WTC11 (cell line): ENCODE measurements at regions not wholly inside any gene's neighbourhood (a gene's known extent, or its start where the extent isn't known, plus 50 kb on each side); places are given as distances from the start of the nearest gene placed in this dataset.

Experiments
- ATAC-seq: fragments of 200-7000 bp; cut with Tn5 transposase; 2 replicates; pipeline ENCODE4 v1.10.0; 2021; ENCODE audit warnings: mild to moderate bottlenecking, moderate library complexity
- CTCF ChIA-PET: fragments of 300-600 bp; sonication (Branson Sonifier 250); formaldehyde crosslinking; loops from one replicate; lab custom pipeline; 2021; ENCODE audit warnings: antibody characterized with exemption; lab: Charles Lee
- POLR2A ChIA-PET: fragments of 350-600 bp; sonication (Branson Sonifier 250); formaldehyde crosslinking; loops from one replicate; lab custom pipeline; 2021; ENCODE audit warnings: antibody characterized with exemption; lab: Charles Lee
- DNase-seq: peaks from one replicate; pipeline ENCODE4 v3.0.0; 2021; ENCODE audit warnings: low spot score
- H3K27ac Mint-ChIP-seq: 2 replicates; pipeline ENCODE4 v1.8.0; 2021; ENCODE audit warnings: mixed read lengths
- H3K27me3 Mint-ChIP-seq: 2 replicates; pipeline ENCODE4 v1.8.0; 2021; ENCODE audit warnings: low read depth, mild to moderate bottlenecking, moderate library complexity, mixed read lengths
- H3K36me3 Mint-ChIP-seq: 2 replicates; pipeline ENCODE4 v1.8.0; 2021; ENCODE audit warnings: mixed read lengths
- H3K4me1 Mint-ChIP-seq: 2 replicates; pipeline ENCODE4 v1.8.0; 2022; ENCODE audit warnings: mixed read lengths
- H3K4me3 Mint-ChIP-seq: 2 replicates; pipeline ENCODE4 v1.8.0; 2021; ENCODE audit warnings: mild to moderate bottlenecking, moderate library complexity, mixed read lengths
- H3K9me3 Mint-ChIP-seq: 2 replicates; pipeline ENCODE4 v1.8.0; 2021; ENCODE audit warnings: mixed read lengths
- ATF1 ChIP-seq: sonication (generic); formaldehyde crosslinking; IDR thresholded peaks from 2 replicates; pipeline ENCODE4 v1.8.1; 2023; ENCODE audit warnings: mild to moderate bottlenecking, moderate library complexity, missing genetic modification reagents
- FOXK1 ChIP-seq: sonication (generic); formaldehyde crosslinking; IDR thresholded peaks from 2 replicates; pipeline ENCODE4 v1.8.0; 2022; ENCODE audit warnings: mild to moderate bottlenecking, moderate library complexity, missing genetic modification reagents
- NR1H2 ChIP-seq: sonication (generic); formaldehyde crosslinking; IDR thresholded peaks from 2 replicates; pipeline ENCODE4 v1.9.0; 2021; ENCODE audit warnings: mild to moderate bottlenecking, moderate library complexity, missing genetic modification reagents
- NR2C2 ChIP-seq: sonication (generic); formaldehyde crosslinking; IDR thresholded peaks from 2 replicates; pipeline ENCODE4 v1.8.0; 2022; ENCODE audit warnings: mild to moderate bottlenecking, missing genetic modification reagents
- TEAD4 ChIP-seq: sonication (generic); formaldehyde crosslinking; IDR thresholded peaks from 2 replicates; pipeline ENCODE4 v1.8.0; 2022; ENCODE audit warnings: mild to moderate bottlenecking, missing genetic modification reagents
- USF1 ChIP-seq: sonication (generic); formaldehyde crosslinking; IDR thresholded peaks from 2 replicates; pipeline ENCODE4 v1.8.0; 2022; ENCODE audit warnings: mild to moderate bottlenecking, missing genetic modification reagents
- ZNF232 ChIP-seq: sonication (generic); formaldehyde crosslinking; IDR thresholded peaks from 2 replicates; pipeline ENCODE4 v1.8.0; 2022; ENCODE audit warnings: mild to moderate bottlenecking, missing genetic modification reagents
- ZNF317 ChIP-seq: sonication (generic); formaldehyde crosslinking; IDR thresholded peaks from 2 replicates; pipeline ENCODE4 v1.8.1; 2023; ENCODE audit warnings: low read depth, mild to moderate bottlenecking, moderate library complexity, missing genetic modification reagents, borderline replicate concordance
- ZSCAN18 ChIP-seq: fragments of 250-450 bp; sonication (Bioruptor Pico); IDR thresholded peaks from 2 replicates; pipeline ENCODE4 v2.1.2; 2022; ENCODE audit warnings: mild to moderate bottlenecking, moderate library complexity
- TF ChIP-seq, protein P1 (sequence below): sonication (generic); formaldehyde crosslinking; IDR thresholded peaks from 2 replicates; pipeline ENCODE4 v1.8.1; 2023; ENCODE audit warnings: mild to moderate bottlenecking, missing genetic modification reagents, borderline replicate concordance
- TF ChIP-seq, protein P2 (sequence below): sonication (generic); formaldehyde crosslinking; IDR thresholded peaks from 2 replicates; pipeline ENCODE4 v1.8.1; 2023; ENCODE audit warnings: mild to moderate bottlenecking, missing genetic modification reagents, moderate library complexity
- TF ChIP-seq, protein P3 (sequence below): fragments of 200-600 bp; IDR thresholded peaks from 2 replicates; pipeline ENCODE4 v1.8.0; 2022; ENCODE audit warnings: antibody characterized with exemption
- TF ChIP-seq, protein P4 (sequence below): sonication (generic); formaldehyde crosslinking; IDR thresholded peaks from 2 replicates; pipeline ENCODE4 v1.8.0; 2022; ENCODE audit warnings: mild to moderate bottlenecking, missing genetic modification reagents

DNA sequence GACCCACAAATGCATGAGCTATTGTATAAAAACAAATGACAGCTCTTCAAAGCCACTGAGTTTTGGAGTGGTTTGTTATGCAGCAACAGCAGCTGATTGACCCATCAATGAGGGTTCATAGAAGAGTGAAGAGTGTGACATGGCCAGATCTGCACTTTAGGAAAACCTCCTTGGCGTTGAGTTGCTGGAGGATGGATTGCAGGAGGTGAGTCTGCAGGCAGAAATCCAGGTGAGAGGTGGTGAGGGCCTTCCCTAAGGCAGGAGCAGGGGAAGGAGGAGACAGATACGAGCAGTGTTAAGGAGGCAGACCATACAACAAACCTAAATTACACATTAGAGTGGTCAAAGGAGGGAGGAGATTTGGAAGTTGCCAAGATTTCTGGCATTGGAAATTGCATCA lies 169.3 kb upstream of the CSF3R start (continued):
- TF ChIP-seq, protein P1, sequence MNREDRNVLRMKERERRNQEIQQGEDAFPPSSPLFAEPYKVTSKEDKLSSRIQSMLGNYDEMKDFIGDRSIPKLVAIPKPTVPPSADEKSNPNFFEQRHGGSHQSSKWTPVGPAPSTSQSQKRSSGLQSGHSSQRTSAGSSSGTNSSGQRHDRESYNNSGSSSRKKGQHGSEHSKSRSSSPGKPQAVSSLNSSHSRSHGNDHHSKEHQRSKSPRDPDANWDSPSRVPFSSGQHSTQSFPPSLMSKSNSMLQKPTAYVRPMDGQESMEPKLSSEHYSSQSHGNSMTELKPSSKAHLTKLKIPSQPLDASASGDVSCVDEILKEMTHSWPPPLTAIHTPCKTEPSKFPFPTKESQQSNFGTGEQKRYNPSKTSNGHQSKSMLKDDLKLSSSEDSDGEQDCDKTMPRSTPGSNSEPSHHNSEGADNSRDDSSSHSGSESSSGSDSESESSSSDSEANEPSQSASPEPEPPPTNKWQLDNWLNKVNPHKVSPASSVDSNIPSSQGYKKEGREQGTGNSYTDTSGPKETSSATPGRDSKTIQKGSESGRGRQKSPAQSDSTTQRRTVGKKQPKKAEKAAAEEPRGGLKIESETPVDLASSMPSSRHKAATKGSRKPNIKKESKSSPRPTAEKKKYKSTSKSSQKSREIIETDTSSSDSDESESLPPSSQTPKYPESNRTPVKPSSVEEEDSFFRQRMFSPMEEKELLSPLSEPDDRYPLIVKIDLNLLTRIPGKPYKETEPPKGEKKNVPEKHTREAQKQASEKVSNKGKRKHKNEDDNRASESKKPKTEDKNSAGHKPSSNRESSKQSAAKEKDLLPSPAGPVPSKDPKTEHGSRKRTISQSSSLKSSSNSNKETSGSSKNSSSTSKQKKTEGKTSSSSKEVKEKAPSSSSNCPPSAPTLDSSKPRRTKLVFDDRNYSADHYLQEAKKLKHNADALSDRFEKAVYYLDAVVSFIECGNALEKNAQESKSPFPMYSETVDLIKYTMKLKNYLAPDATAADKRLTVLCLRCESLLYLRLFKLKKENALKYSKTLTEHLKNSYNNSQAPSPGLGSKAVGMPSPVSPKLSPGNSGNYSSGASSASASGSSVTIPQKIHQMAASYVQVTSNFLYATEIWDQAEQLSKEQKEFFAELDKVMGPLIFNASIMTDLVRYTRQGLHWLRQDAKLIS (CRISPR knock-in tag) = no peak
- TF ChIP-seq, all 79 proteins: peak for 0

GRCh38 chr1:36651176-36651910 lies 168.6 kb upstream of the CSF3R start:
- peaks cover 13% of the 10 kb centered on the region for H3K27me3 Mint-ChIP-seq

DNA sequence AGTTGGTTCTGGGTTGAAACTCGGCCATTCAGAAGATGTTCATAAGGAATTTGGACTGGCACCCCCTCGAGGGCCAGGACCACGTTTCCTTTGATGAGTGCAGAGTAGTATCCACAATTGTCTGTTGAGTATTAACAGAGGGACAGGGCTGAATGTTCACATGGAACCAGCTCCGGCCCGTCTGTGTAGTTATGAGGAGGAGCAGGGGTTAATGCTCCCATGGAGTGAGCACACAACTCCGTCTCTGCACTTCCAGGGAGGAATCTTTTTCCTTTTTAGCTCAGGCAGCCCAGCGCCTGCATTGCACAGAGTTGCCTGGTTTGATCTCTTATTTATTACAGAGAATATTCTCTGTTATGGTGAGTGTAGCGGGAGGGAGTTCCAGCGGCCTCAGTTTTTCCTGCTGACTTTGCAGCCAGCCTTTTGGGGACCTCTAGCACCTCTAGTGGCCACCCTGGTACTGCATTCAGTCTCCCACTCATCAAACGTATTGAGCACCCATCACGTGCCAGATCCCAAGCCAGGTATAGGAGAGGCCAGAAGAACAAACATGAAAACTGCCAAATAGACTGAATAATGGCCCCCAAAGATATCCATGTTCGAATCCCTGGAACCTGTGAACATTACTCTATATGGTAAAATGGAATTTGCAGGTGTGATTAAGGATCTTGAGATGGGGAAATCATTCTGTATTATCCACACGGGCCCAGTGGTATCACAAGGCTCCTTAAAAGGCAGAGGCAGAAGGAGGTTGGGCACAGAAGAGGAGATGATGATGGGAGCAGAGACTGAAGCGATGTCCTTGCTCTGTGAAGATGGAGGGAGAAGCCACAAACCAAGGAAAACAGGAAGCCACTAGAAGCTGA lies 167.7 kb upstream of the CSF3R start:
- POLR2A ChIA-PET = no interaction called here
- ATAC-seq = peak; percentile 94
- TF ChIP-seq ZNF317 (CRISPR knock-in tag) (no peak), ZNF232 (CRISPR knock-in tag) (no peak), NR2C2 (no peak), USF1 (CRISPR knock-in tag) (peak; percentile 83)
- TF ChIP-seq, protein P2, sequence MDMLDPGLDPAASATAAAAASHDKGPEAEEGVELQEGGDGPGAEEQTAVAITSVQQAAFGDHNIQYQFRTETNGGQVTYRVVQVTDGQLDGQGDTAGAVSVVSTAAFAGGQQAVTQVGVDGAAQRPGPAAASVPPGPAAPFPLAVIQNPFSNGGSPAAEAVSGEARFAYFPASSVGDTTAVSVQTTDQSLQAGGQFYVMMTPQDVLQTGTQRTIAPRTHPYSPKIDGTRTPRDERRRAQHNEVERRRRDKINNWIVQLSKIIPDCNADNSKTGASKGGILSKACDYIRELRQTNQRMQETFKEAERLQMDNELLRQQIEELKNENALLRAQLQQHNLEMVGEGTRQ (CRISPR knock-in tag) = peak; percentile 84
- TF ChIP-seq, protein P3, sequence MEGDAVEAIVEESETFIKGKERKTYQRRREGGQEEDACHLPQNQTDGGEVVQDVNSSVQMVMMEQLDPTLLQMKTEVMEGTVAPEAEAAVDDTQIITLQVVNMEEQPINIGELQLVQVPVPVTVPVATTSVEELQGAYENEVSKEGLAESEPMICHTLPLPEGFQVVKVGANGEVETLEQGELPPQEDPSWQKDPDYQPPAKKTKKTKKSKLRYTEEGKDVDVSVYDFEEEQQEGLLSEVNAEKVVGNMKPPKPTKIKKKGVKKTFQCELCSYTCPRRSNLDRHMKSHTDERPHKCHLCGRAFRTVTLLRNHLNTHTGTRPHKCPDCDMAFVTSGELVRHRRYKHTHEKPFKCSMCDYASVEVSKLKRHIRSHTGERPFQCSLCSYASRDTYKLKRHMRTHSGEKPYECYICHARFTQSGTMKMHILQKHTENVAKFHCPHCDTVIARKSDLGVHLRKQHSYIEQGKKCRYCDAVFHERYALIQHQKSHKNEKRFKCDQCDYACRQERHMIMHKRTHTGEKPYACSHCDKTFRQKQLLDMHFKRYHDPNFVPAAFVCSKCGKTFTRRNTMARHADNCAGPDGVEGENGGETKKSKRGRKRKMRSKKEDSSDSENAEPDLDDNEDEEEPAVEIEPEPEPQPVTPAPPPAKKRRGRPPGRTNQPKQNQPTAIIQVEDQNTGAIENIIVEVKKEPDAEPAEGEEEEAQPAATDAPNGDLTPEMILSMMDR = peak; percentile 81
- TF ChIP-seq, all 79 proteins: peak for 3
- Mint-ChIP-seq H3K9me3 (no peaks in the 10 kb centered on the region), H3K4me1 (peaks cover 13% of the 10 kb centered on the region), H3K27ac (no peak overlapping the region), H3K27me3 (peaks cover 11% of the 10 kb centered on the region; the same call in 1 of the 2 replicates), H3K36me3 (no peaks in the 10 kb centered on the region), H3K4me3 (no peak overlapping the region)
- DNase-seq = peak; percentile 89
- CTCF ChIA-PET = interaction anchor here (0.8 to 5.6 kb wide), 9 partner anchors 17 to 264 kb away, joined by 3 to 37 read pairs (median 3); no protein-coding TSS in a partner anchor

More at GRCh38 chr1:36651176-36651910, 168.6 kb upstream of the CSF3R start:
- ChIA-PET POLR2A (no interaction called here), CTCF (interaction anchor here (0.8 to 5.6 kb wide), 3 partner anchors 16 to 42 kb away, joined by 3 to 37 read pairs (median 3); no protein-coding TSS in a partner anchor)
- H3K4me3 Mint-ChIP-seq = no peak overlapping the region
- H3K4me1 Mint-ChIP-seq = peaks cover 13% of the 10 kb centered on the region
- H3K36me3 Mint-ChIP-seq = no peaks in the 10 kb centered on the region
- no peaks in the 10 kb centered on the region for H3K9me3 Mint-ChIP-seq
- TF ChIP-seq, protein P4, sequence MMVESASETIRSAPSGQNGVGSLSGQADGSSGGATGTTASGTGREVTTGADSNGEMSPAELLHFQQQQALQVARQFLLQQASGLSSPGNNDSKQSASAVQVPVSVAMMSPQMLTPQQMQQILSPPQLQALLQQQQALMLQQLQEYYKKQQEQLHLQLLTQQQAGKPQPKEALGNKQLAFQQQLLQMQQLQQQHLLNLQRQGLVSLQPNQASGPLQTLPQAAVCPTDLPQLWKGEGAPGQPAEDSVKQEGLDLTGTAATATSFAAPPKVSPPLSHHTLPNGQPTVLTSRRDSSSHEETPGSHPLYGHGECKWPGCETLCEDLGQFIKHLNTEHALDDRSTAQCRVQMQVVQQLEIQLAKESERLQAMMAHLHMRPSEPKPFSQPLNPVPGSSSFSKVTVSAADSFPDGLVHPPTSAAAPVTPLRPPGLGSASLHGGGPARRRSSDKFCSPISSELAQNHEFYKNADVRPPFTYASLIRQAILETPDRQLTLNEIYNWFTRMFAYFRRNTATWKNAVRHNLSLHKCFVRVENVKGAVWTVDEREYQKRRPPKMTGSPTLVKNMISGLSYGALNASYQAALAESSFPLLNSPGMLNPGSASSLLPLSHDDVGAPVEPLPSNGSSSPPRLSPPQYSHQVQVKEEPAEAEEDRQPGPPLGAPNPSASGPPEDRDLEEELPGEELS = no peak
- TF ChIP-seq ZNF317 (CRISPR knock-in tag) = no peak
- TF ChIP-seq ATF1 (CRISPR knock-in tag) = no peak
- TF ChIP-seq USF1 (CRISPR knock-in tag) = no peak
- no peak for TF ChIP-seq ZSCAN18 (CRISPR knock-in tag)
- no peak for TF ChIP-seq TEAD4
- no peak for TF ChIP-seq FOXK1 (CRISPR knock-in tag)
- TF ChIP-seq NR1H2 (CRISPR knock-in tag) = no peak
- DNase-seq (no peak), ATAC-seq (no peak)
- H3K27ac Mint-ChIP-seq = no peak overlapping the region
